Lung (tissue), 11 donors: ENCODE measurements at regions not wholly inside any gene's neighbourhood (a gene's known extent, or its start where the extent isn't known, plus 50 kb on each side); places are given as distances from the start of the nearest gene placed in this dataset.
"Not testable (repeated sequence)": the region's sequence is repeated elsewhere in the genome, so short reads cannot be mapped to it uniquely, and the experiment has no call there.

Experiments
- ATAC-seq: fragments of 200-7000 bp; cut with Tn5 transposase; one replicate; pipeline ENCODE4 v1.9.1; 2020; ENCODE audit warnings: moderate number of reproducible peaks; ENCODE audit not compliant: insufficient read depth, low FRiP score
- DNase-seq, 3 donors: peaks; one replicate each; pipeline ENCODE4 v3.0.0-alpha.2; 2013 to 2017
- H3K27ac ChIP-seq, 2 donors: one replicate each; pipeline ENCODE4 v1.5.1; 2013; ENCODE audit warnings: mild to moderate bottlenecking in 2 of 2, moderate library complexity in 2 of 2, control low read depth in 1 of 2, inconsistent platforms in 1 of 2, low read depth in 1 of 2, low read length in 1 of 2
- H3K27me3 ChIP-seq, 3 donors: one replicate each; pipeline ENCODE4 v1.5.1; 2013; ENCODE audit warnings: low read length in 2 of 3; ENCODE audit not compliant: control insufficient read depth in 3 of 3, insufficient read depth in 3 of 3
- H3K36me3 ChIP-seq, 4 donors: one replicate each; pipeline ENCODE4 v1.5.1; 2013; ENCODE audit warnings: low read length in 4 of 4, mild to moderate bottlenecking in 1 of 4, moderate library complexity in 1 of 4; ENCODE audit not compliant: control insufficient read depth in 4 of 4, insufficient read depth in 4 of 4
- H3K4me1 ChIP-seq, 5 donors: one replicate each; pipeline ENCODE4 v1.5.1; 2013; ENCODE audit warnings: low read length in 5 of 5, mild to moderate bottlenecking in 2 of 5, moderate library complexity in 1 of 5; ENCODE audit not compliant: control insufficient read depth in 5 of 5, insufficient read depth in 5 of 5
- H3K4me3 ChIP-seq: one replicate; pipeline ENCODE4 v1.5.1; 2013; ENCODE audit warnings: mild to moderate bottlenecking, control low read depth, moderate library complexity
- H3K9ac ChIP-seq, 2 donors: one replicate each; pipeline ENCODE4 v1.5.1; 2013; ENCODE audit warnings: low read length in 2 of 2, control low read depth in 1 of 2; ENCODE audit not compliant: insufficient read depth in 1 of 2
- H3K9me3 ChIP-seq, 4 donors: one replicate each; pipeline ENCODE4 v1.5.1; 2013; ENCODE audit warnings: low read length in 3 of 4, mild to moderate bottlenecking in 1 of 4, moderate library complexity in 1 of 4; ENCODE audit not compliant: control insufficient read depth in 4 of 4, insufficient read depth in 3 of 4
- WGBS, 2 donors: extraction: QIAGEN DNeasy Blood & Tissue Kit; methylation state at CpG; one replicate each; pipeline ENCODE4 v1.1.7; 2013; 5-methylcytosine and 5-hydroxymethylcytosine counted together
- TF ChIP-seq, protein P1 (sequence below): IDR thresholded peaks from 2 replicates; pipeline ENCODE4 v1.5.1; 2012; ENCODE audit warnings: mild to moderate bottlenecking; ENCODE audit errors: control extremely low read depth, extremely low read depth
- donor health status: control.
- donor health status: control.
- donor health status: Bipolar disorder and iron deficiency.
- donor health status: healthy.
- donor health status: DM: yes; HTN: yes; CAD: no.

DNA sequence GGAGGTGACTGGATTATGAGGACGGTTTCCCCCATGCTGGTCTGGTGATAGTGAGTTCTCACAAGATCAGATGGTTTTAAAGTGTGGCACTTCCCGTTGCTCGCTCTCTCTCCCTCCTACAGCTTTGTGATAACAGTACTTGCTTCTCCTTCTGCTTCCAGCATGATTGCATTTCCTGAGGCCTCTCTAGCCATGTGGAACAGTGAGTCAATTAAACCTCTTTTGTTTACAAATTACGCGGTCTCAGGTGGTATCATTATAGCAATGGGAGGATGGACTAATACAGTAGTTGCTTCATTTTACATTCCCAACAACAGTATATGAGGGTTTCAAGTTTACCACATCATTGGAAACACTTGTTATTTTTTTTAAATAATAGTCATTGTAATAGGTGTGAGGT is 937.3 kb upstream of the ARRDC3 start:
- Histone ChIP-seq H3K9ac (no peak overlapping the region), H3K36me3 (no peaks in the 10 kb centered on the region), H3K9me3 (no peaks in the 10 kb centered on the region), H3K4me3 (no peak overlapping the region), H3K27ac (no peak overlapping the region), H3K27me3 (no peaks in the 10 kb centered on the region), H3K4me1 (no peaks in the 10 kb centered on the region)
- WGBS, 2 donors: 81 to 86% methylated on average over 5 of the region's 5 CpGs
- DNase-seq (no peak), ATAC-seq (no peak)
- TF ChIP-seq, protein P1, sequence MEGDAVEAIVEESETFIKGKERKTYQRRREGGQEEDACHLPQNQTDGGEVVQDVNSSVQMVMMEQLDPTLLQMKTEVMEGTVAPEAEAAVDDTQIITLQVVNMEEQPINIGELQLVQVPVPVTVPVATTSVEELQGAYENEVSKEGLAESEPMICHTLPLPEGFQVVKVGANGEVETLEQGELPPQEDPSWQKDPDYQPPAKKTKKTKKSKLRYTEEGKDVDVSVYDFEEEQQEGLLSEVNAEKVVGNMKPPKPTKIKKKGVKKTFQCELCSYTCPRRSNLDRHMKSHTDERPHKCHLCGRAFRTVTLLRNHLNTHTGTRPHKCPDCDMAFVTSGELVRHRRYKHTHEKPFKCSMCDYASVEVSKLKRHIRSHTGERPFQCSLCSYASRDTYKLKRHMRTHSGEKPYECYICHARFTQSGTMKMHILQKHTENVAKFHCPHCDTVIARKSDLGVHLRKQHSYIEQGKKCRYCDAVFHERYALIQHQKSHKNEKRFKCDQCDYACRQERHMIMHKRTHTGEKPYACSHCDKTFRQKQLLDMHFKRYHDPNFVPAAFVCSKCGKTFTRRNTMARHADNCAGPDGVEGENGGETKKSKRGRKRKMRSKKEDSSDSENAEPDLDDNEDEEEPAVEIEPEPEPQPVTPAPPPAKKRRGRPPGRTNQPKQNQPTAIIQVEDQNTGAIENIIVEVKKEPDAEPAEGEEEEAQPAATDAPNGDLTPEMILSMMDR: no peak

DNA sequence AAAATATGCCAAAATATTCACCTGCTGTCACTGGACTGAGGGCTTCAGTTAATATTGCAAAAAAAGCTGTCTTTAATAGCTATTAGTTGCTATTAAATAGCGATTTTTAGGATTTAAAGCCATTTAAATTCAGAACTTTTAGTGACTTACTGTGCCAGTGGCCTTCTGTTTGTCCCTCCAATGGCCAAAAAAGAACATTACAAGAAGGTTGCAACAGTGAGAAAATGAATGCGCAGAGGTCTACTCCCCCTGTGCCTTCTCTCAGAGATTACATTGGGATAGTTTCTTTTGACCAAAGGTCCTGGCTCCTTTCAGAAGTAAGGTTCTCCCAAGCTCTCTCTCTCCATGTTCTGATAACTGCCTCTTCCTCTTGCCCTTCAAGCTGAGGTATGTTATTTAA is 930.3 kb upstream of the ARRDC3 start:
- H3K4me1 ChIP-seq: peaks cover 0 to 9% (median 0%) of the 10 kb centered on the region in 5 donors
- WGBS, 2 donors: 84 to 86% methylated on average over 2 of the region's 2 CpGs
- H3K4me3 ChIP-seq: no peak overlapping the region
- ATAC-seq (no peak), DNase-seq (no peak)
- no peaks in the 10 kb centered on the region for H3K27me3 ChIP-seq
- H3K9ac ChIP-seq: no peak overlapping the region
- no peak overlapping the region for H3K27ac ChIP-seq
- H3K36me3 ChIP-seq: no peaks in the 10 kb centered on the region
- TF ChIP-seq, protein P1: no peak
- H3K9me3 ChIP-seq: no peaks in the 10 kb centered on the region

DNA sequence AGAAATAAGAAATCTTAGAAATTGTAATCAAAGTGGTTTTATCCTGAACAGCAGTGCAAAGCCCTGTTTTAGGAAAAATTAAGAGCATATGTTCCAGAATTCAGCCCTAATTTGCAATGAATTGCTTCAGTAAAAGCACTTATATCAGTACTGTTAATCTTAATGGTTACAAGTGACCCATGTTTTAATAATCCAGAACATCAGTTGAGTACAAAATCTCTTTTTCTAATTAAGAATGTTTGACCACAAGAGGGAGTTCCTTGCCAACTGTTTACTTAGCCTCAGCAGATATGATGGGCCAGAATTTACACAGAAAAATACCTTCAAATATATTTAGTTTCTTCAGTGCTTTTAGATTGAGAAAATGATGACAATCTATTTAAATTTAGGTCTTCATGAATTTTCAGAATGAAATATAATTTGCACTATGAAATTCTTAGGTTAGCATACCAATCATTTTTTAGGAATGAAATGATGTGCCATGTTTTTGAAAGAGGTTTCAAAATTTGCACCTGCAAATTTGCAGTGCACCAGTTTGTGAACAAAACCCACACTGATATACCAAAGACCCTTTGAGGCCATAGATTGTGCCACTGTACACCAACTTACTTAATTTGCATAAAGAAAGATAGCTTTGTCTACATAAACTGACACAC is 926.3 kb upstream of the ARRDC3 start:
- Histone ChIP-seq H3K4me3 (no peak overlapping the region), H3K36me3 (no peaks in the 10 kb centered on the region), H3K4me1 (peaks cover 0 to 11% (median 0%) of the 10 kb centered on the region in 5 donors), H3K9me3 (no peaks in the 10 kb centered on the region), H3K27me3 (no peaks in the 10 kb centered on the region), H3K9ac (no peak overlapping the region), H3K27ac (no peak overlapping the region)
- peak in 2 of 3 donors; percentile 81 to 85 for DNase-seq
- no peak for ATAC-seq
- TF ChIP-seq, protein P1: no peak

DNA sequence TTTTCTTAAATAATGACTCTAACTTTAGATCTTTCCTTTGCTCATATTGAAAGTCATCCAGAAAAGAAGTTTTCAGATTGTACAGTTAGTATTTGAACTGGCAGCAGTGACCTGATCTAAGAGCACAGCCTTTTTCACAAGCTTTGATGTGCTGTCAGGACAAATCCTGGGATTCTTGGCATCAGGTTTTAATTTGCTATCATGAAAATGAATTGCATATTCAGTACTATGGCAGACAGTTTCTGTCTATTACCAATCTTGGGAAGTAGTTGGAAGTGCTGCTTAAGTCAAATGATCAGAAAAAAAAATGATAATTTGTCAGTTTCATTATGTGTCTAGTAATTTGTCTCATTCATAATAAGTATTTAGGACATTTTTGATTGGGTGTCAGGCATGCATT is 925.6 kb upstream of the ARRDC3 start:
- Histone ChIP-seq H3K27ac (no peak overlapping the region), H3K9me3 (no peaks in the 10 kb centered on the region), H3K36me3 (no peaks in the 10 kb centered on the region), H3K9ac (no peak overlapping the region), H3K27me3 (no peaks in the 10 kb centered on the region), H3K4me3 (no peak overlapping the region), H3K4me1 (peaks cover 0 to 11% (median 0%) of the 10 kb centered on the region in 5 donors)
- no peak for ATAC-seq
- DNase-seq: peak in 1 of 3 donors; percentile 45
- TF ChIP-seq, protein P1: no peak

DNA sequence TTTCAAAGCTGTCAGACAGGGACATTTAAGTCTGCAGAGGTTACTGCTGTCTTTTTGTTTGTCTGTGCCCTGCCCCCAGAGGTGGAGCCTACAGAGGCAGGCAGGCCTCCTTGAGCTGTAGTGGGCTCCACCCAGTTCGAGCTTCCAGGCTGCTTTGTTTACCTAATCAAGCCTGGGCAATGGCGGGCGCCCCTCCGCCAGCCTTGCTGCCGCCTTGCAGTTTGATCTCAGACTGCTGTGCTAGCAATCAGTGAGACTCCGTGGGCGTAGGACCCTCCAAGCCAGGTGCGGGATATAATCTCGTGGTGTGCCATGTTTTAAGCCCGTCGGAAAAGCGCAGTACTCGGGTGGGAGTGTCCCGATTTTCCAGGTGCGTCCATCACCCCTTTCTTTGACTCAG is 919.2 kb upstream of the ARRDC3 start:
- H3K27ac ChIP-seq, H3K4me3 ChIP-seq, H3K9ac ChIP-seq, H3K4me1 ChIP-seq, DNase-seq, H3K36me3 ChIP-seq, H3K9me3 ChIP-seq, H3K27me3 ChIP-seq, ATAC-seq: not testable (repeated sequence)
- WGBS, 2 donors: 94 to 96% methylated on average over 15 of the region's 15 CpGs
